Panc1 (cell line): ENCODE measurements at regions not wholly inside any gene's neighbourhood (a gene's known extent, or its start where the extent isn't known, plus 50 kb on each side); places are given as distances from the start of the nearest gene placed in this dataset.

Experiments used
- CTCF ChIP-seq: fragments of 450-650 bp; IDR thresholded peaks from 2 replicates; pipeline ENCODE4 v1.5.1; 2017; ENCODE audit warnings: mild to moderate bottlenecking
- POLR2AphosphoS5 ChIP-seq: IDR thresholded peaks from 2 replicates; pipeline ENCODE4 v1.6.1; 2012; ENCODE audit warnings: mild to moderate bottlenecking, low read depth, low read length, moderate library complexity
- REST ChIP-seq, 2 experiments: IDR thresholded peaks; 2 replicates each; pipeline ENCODE4 v1.6.1; 2011 to 2012; ENCODE audit warnings: low read depth in 2 of 2, control low read depth in 1 of 2, low read length in 1 of 2, mild to moderate bottlenecking in 1 of 2, moderate library complexity in 1 of 2; ENCODE audit not compliant: insufficient read depth in 1 of 2

DNA sequence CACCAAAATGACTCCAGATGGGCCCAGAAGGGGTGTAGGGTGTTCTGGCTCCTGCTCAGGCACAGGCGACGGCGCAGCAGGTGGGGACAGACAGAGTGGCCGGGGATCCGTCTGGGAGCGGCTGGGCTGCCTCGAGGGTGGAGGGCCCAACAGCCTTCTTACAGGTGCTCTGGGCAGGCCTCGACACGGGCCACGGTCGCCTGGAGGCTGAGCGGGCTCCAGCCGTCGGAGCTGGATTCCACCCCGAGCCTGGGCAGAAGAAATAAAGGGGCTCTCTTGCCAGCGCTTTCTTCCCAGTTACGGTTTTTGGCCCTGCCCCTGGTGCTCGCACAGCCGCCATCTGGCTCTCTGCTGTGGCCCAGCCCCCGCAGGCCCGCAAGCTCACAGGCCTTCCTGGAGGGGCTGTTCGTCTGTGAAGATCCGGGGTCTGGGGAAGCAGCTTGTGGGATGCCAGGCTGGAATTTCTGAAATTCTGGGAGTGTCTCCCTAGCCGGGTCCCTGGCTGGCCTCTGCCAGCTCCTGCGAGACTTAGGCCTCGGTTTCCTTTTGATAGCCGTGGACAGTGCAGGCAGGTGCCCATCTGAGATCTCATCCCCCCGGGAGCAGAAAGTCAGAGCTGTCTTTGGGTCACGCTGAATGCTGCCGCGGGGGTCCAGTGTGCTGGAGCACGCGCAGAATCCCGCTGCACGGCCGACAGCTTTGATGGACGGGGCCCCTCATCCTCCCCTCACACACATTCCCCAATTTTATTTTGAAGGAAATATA, 122.7 kb downstream of the PAPOLA start:
- TF ChIP-seq CTCF (no peak), REST (IDR thresholded peaks at IDR 0.05; ENCODE audit: insufficient read depth in 1 of 2, low read depth in 2 of 2, low read length in 1 of 2) (no peak), POLR2AphosphoS5 (no peak)
